LoVo (cell line): ENCODE measurements at regions not wholly inside any gene's neighbourhood (a gene's known extent, or its start where the extent isn't known, plus 50 kb on each side); places are given as distances from the start of the nearest gene placed in this dataset.

Experiments used
- DNase-seq: peaks from one replicate; pipeline ENCODE4 v3.0.0-alpha.2; 2016; ENCODE audit warnings: low spot score

DNA sequence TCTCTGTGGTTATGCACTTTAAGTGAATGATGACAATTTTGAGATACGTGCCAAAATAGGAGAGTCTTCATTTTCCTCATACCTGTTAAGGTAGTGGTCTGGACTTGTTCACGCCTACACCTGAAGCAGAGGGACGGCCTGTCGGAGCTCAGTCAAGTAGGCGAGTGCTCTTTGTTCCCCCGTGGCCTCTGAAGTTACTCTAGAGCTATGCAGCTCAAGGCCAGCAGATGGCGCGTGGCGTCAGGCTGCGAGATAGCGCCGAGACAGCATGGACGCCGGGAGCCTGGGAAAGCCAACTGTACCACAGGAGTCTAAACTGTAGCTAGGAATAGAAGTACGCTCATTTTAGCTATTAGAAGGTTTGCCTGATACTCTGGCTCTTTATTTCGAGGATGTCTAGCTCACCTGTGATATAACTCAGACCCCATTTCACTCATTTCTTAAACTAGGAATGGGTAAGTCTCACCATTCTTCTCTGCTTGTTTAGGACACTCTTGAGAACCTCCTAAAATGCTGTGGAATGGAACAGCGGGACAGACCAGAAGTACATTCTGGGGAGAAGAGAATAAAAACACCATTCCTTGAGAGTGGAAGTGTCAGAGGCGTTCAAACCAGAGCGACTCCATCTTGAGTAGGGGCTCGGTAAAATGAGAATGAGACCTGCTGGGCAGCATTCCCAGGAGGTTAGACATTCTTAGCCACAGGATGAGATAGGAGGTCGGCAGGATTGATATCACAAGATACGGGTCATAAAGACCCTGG is 267.4 kb upstream of the HMGA2 start:
- DNase-seq: peak; percentile 92

DNA sequence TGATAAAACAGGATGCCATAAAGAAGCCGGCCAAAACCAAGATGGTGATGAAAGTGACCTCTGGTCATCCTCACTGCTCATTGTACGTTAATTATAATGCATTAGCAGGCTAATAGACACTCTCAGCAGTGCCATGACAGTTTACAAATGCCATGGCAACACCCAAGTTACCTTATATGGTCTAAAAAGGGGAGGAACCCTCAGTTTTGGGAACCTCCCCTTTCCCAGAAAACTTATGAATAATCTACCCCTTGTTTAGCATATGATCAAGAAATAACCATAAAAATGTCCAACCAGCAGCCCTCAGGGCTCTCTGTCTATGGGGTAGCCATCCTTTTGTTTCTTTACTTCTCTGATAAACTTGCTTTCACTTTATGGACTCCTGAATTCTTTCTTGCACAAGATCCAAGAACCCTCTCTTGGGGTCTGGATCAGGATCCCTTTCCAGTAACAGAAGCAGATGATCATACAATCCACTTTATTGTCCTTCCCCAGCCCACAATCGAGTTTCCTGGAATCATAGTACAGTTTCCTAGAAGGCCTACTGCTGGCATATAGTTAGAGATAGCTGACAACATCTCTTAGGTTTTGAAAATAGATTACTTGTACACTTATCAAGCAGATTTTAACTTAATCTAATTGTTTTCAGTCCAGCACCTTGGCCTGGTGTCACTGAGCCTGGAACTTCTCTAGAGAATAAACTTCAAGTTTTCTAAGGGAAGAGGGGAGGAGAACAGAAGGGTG is 266.7 kb upstream of the HMGA2 start:
- no peak for DNase-seq

DNA sequence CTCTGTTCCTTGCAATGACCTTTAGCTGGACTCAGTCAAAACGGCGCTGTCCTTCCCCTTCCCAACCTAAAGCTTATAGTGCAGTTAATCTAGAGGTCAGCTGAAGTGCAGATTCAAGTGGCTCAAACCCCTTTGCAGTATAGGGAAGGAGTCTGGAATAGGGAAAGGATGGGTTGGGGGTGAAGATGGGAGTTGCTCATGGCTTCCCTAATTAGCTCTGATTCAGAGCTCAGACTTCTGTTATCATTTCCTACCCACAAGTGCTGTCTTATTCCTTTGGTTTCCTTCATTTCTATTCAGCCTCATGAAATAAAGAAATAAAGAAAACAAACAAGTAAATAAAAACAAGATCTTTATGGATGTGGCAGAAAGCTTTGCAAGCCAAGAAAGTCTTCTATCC is 264.0 kb upstream of the HMGA2 start:
- DNase-seq: no peak

DNA sequence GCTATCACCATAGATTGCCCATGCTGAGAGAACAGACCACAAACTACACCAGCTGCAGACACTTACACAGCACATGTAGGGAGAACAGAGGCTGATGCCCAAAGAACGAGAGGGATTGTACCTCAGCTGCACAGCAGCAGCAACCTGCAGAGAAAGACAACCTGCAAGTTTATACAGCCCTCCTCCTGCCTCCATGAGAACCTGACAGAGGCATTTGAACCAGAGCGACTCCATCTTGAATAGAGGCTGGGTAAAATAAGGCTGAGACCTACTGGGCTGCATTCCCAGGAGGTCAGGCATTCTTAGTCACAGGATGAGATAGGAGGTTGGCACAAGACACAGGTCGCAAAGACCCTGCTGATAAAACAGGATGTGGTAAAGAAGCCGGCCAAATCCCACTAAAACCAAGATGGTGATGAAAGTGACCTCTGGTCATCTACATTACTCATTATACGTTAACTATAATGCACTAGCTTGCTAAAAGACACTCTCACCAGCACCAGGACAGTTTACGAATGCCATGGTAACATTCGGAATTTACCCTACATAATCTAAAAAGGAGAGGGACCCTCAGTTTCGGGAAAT is 262.4 kb upstream of the HMGA2 start:
- DNase-seq: no peak

DNA sequence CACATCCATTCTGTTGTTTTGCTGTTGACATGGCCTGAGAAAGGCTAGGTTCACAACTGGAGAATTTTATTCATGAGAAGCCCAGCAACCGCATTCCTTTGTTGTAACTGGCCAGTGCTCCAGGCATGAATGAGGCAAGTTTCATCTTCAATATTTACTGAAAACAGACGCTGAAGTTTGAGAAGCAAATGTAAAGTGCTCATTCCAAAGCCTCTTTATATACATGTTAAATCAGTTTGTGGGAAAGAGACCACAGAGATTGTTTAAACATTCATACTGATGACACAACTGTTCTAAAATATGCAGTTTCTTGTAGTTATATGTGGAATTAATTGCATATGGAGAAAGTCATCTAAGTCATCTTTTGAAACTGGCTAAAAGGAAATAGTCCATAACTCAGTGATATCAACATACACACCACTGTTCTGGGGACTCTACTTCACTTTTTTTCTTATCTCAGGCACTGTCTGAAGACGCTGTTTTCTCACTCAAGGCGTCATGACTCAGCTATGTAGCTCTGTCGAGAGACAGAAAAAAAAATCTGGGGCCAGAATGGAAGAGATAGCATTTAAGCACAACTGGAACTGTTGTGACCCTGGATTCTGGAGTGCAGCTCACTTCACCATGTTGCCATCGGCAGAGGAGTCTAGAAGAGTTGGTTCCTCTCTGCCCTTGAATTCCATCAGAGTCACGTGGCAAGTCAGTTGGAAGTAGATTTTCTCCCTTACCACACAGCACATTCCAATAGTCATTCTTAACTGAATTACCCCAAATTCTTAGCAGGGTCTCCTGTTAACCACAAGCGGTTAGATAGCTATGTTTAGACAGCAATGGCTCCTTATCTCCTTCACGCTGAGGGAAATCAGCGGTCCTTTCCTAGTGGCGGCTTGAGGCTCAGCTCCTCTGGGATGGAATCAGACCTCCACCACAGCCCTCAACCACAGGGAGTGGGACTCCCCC is 258.4 kb upstream of the HMGA2 start:
- DNase-seq: no peak

DNA sequence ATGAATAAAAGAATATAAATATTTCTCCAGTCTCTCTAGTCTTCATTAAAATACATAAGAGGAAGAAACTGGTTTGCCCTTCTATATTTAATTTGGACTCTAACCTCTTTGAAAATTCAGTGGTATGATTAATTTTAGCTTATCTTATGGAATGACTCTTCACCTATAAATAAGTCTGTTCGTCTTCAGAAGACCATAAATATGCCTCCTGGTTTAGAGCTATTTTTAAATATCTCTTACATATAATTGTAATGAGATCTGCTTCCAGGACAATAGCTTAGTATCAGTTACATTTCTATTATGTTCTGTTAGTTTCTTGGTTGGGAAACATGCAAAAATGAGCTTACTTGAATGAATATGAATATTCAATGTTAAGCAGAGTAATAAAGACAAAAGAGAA is 257.5 kb upstream of the HMGA2 start:
- DNase-seq: no peak

DNA sequence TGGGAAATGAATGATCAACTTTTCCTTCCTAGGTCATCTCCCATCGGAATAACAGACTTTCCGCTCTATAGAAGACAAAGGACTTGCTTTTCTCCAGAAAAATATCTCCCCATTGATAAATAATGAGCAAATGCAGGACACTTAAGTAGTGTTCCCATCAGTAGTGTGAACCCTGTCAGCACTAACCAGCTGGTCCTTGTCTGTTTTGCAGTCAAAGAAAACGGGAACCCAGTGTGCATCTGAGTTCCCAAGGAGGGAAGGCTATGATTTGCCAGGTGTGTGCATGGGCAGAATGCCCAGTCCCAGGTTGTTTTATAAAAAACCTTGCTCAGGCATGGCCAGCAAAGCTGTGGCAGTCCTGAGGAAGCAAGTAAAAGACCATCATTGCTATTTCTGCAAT is 256.5 kb upstream of the HMGA2 start:
- no peak for DNase-seq

DNA sequence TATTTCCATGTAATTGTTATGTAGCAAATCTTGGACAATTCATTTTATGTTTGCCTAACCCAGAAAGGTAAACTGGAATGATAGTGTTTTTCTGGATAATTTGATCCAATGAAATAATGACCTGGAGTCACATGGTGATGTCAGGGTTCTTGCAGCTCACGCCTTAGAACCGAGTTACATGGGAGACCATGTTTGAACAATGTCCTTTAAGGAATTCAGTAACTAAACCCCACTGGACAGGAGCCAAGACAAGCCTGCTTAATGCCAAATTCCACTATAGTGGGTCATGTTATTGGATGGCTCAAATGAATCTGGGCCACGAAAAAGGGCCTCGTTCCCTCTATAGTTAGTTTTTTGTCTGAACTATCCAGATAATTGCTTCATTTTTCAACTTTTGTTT is 255.8 kb upstream of the HMGA2 start:
- DNase-seq: no peak

DNA sequence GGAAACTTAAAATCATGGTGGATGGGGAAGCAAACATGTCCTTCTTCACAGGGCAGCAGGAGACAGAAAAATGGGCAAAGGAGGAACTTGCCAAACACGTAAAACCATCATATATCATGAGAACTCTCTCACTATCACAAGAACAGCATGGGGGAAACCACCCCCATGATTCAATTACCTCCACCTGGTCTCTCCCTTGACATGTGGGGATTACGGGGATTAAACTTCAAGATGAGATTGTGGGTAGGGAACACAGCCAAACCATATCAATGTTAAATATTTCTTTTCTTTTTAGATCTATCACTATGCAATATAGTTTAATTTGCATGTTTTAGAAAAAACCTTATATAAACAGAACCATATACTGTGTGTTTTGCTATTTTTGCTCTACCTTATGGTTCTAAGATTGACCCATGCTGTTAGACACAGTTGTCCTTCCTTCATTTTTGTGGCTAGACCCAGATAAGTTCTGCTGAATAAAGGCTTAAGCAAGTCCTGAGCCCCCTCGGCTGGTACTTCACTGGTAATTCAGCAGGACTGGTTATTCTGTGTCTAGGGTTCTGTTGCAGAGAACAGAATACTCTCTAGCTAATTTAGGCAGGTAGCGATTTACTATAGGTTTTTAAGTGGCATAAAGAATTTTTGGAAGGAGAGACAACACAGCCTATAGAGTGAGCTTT is 253.7 kb upstream of the HMGA2 start:
- no peak for DNase-seq

DNA sequence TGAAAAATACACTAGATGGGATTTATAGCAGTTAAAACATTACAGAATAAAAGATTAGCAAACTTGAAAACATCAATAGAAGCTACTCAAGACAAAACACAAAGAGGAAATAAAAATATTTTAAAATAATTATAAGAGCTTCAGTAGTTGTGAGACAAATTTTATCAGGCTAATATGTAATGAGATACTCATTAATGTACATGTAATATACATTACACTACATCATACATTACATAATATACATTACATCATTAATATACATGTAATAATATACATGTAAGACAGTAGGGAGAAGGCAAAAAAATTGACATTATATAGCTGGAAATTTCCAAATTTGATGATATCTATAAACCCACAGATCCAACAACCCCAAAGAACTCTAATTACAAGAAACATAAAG is 249.4 kb upstream of the HMGA2 start:
- DNase-seq: no peak

DNA sequence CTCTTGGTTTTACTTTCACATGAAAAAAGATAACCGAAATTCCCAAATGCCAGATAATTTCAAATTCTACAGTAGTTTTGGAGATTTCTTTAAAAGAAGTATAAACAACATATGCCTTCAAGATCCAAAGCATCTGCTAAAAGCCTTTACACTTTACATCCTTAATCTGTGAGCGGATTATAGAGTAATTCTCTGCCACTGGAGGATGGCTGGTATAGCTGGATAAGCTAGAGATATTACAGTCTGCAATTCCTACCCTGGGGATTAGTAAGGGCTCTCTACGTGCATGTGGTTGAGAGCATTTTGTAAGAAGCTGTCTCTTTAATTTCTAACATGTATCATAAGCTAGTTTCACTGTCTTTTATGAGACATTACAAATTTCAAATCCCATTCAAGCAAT is 240.3 kb upstream of the HMGA2 start:
- no peak for DNase-seq

DNA sequence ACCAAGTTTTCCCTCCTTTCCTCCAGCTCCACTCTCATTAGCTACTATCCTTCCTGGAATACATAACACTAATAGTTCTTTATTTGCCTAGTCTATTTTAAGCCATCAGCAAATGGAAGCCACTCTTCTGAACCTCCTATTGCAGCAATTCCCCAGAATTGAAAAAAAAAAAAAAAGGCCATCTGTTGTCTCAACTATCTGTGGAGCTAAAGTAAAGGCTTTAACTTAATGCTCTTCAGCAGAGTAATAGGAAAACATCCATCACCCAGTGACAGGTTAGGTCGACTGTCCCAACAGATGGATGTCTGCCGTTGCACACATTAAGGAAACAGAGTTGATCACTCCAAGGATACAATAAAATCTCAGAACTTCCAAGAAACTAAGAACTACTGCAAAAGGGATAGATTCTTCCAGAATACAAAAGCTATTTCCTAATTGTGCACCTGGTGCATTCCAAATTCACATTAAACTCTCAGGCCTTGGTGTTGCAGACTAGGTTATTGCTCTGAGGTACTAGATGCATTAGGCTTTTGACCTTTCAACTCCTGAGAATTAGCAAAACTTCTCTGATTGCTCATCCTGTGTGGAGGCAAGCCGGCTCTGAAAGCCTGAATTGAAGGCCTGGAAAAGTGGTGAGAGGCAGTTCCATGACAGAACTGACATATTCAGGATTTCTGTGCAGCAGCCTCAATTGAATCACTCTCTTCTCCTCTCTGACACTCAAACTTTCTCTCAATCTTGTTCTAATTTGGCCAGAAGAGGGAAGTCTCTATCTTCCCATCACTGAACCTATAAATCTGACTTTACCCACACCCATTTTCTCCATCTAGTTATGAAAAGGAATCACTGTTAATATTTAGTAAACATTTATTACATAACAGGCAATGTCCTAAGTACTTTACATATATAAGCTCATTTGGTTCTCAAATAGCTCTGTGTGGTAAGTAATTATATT is 238.4 kb upstream of the HMGA2 start:
- DNase-seq: no peak

DNA sequence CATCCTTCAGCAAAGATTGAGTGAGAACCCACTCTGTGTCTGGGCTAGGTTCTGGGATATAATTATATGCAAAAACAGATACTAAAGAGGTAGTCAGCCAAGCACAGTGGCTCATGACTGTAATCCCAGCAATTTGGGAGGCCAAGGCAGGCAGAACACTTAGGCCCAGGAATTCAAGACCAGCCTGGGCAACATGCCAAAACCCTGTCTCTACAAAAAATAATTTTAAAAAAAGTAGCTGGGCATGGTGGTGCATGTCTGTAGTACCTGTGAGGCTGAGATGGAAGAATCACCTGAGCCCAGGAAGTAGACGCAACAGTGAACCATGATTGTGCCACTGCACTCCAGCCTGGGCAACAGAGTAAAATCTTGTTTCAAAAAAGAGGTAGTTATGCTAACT is 237.5 kb upstream of the HMGA2 start:
- no peak for DNase-seq

DNA sequence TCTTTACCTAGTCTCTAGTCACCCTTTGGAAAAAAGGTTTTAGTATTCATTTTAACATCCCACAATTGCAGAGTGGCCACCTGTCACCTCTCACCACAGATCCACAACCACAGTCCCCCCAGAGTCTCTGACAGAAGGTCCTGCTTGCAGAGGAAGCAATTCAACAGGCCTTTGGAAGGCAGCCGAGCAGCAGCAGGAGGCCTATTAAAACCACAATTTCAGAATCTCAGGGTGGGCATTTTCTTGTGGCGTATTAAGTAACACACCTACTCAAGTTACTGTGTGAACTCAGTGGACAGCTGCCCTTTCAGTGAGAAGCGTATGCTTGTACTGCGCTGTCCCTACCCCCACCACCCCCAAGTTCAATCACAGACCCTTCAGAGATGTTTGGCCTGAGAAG is 234.0 kb upstream of the HMGA2 start:
- DNase-seq: no peak

DNA sequence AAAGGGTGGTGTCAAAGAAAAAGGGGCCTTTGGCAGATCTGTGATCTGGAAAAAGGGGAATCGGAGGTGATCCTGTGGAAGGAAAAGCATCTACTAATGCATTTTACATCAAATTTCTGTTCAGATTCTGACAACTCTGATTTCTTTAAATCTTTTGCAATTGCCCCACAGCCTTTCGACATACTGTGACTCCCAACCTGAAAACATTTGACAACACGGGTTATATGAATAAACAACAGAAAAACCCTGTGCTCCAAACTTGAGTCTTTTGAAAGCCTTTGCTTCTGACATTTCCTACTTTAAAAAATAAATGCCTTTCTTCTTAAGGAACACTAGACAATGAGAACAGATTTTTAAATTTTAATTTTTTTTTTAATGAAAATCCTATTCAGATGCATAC is 231.9 kb upstream of the HMGA2 start:
- DNase-seq: no peak

DNA sequence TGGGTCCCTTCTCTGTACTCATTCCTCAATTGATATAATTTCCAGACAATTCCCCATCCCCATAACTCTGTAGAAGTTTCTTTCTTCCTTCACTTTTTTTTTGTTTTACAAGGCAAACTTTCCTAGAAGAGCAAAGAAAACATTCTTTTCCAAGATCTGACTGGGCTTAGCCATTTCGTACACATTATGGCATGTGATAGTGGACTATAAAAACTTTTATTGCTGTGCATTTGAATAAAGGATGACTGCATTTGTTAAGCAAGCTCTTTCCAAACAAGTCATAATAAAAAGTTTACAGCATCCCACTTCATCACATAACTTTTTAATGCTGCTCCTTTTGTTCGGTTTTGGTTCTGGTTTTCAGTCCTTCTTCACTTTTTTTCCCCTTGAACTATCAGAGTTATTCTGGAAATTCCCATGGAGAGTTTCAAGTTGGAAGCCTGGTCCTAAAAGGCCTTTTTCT is 231.0 kb upstream of the HMGA2 start:
- peak; percentile 70 for DNase-seq

DNA sequence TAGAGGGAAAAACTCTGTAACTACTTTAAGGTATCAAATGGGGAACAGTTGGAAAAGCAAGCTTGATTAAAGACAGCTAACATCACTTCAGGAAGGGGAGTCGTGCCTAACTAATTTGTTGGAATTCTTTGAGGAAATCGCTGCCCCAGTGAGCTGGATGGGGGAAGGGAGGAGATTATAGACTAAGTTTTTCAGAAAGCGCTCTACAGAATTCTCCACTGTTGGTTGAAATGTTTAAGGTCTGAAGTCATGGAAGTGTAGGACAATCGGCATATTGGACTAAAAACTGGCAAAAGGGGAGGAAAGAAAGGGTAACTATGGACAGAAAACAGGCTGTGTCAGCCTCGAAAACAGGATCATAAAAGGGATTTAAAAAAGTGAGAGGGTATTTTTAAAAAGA is 229.9 kb upstream of the HMGA2 start:
- no peak for DNase-seq

DNA sequence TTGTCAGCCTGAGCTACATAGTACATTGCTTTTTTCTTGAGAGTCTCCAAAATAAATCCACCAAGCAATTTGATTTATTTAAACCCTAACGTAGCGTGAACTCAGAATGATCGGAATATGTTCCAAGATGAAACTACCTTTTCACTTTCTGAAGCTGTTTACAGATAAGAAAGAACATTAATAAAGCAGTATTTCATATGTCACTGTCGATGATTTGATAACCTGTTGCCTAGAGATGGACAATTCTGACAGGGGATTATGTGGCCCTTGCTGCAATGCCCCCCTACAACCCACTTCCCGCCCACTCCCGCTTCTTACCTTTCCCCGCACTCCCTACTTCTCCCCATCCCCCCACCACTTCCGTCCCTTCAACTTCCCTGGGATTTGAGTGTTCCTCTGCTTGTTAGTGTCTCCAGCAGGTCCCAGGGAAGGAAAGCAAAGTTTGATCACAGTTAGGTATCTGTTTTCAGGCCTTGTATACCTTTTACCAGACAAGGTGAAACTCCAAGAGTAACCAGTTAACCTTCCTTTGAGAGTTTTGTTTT is 229.2 kb upstream of the HMGA2 start:
- DNase-seq: no peak

DNA sequence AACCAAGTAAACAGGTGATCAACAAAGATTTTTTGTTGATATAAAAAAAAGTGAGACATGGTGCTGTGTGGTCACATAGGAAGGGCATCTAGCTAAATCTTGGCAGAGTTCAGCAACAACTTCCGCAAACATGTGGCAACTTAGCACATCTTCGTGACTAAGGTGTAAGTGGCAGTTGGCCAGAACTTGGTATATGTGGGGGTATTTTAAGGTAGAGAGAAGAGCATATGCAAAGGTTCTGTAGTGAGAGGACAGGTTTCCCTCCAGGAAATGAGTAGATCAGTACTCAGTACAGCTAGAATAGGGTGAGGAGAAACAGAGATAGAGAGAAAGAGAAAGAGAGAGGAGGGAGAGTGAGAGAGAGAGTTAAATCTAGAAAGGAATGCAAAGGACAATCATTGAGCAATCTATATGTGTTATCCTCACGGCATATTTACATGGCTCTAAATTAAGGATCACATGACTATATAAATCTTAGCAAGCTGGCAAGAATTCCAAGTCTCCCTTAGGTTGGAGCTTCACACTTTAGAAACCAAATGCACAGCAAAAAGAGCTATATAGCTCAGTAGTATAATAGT is 227.7 kb upstream of the HMGA2 start:
- no peak for DNase-seq

DNA sequence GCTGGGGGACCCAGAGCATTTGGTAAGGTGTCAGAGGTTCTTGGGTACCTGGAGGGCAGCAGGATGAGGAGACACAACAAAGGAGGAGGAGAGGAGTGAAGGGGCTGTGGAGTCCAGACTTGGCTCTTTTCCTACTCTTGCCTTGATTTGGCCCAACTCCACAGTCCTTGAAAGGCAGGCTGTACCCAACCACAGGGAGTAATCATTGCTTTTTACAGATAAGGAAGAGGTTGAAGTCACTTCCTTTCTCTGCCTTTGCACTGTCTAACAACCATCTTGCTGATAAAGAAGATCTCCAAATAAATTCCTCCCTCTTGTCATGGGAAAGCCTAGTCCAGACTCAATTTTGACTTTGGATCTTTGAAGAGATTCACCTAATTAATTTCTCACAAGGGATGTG is 226.8 kb upstream of the HMGA2 start:
- peak; percentile 25 for DNase-seq
